SK-N-MC (cell line): ENCODE measurements at regions not wholly inside any gene's neighbourhood (a gene's known extent, or its start where the extent isn't known, plus 50 kb on each side); places are given as distances from the start of the nearest gene placed in this dataset.

Experiments used
- EZH2 ChIP-seq: fragments of 200-600 bp; sonication (generic); IDR thresholded peaks from one replicate; pipeline ENCODE4 v1.6.1; 2017; ENCODE audit warnings: antibody characterized with exemption
- FOXP2 ChIP-seq: optimal IDR thresholded peaks from 2 replicates; pipeline ENCODE3; 2011; ENCODE audit warnings: mild to moderate bottlenecking, moderate library complexity; ENCODE audit not compliant: insufficient read depth; ENCODE audit errors: extremely low read length, control extremely low read depth
- POLR2AphosphoS5 ChIP-seq: IDR thresholded peaks from 2 replicates; pipeline ENCODE4 v1.6.1; 2012; ENCODE audit warnings: mild to moderate bottlenecking, low read depth, low read length, borderline replicate concordance

- TF ChIP-seq POLR2AphosphoS5 (no peak), EZH2 (no peak), FOXP2 (no peak)
Measured at GRCh38 chr11:26162291-26162690, 169.6 kb upstream of the ANO3 start.
